NOMO-1 treated with DMSO at 0.1 percent for 48 hours (cell line): ENCODE measurements at regions not wholly inside any gene's neighbourhood (a gene's known extent, or its start where the extent isn't known, plus 50 kb on each side); places are given as distances from the start of the nearest gene placed in this dataset.

Source experiments
- DNase-seq: peaks from one replicate; lab custom pipeline; 2025; ENCODE audit not compliant: unreplicated experiment; lab: John Stamatoyannopoulos, UW

- no peak for DNase-seq
Observed at GRCh38 chr17:77001487-77001886, 133.3 kb downstream of the MGAT5B start.

GRCh38 chr17:77002103-77003045 lies 134.2 kb downstream of the MGAT5B start:
- DNase-seq, result no peak

DNA sequence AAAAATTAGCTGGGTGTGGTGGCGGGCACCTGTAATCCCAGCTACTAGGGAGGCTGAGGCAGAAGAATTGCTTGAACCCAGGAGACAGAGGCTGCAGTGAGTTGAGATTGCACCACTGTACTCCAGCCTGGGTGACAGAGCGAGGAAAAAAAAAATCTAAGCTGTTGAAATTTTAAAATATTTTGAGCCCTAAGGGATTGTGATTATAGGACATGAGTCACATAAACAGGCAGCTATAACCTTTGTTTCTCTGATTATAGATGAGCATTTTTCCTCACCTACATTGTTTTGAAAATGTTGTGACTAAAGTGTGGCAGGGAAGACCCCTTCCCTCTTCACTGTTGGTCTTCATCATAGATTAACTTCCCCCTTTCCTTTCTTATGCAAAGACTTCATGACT lies 135.5 kb downstream of the MGAT5B start:
- DNase-seq, result no peak

DNA sequence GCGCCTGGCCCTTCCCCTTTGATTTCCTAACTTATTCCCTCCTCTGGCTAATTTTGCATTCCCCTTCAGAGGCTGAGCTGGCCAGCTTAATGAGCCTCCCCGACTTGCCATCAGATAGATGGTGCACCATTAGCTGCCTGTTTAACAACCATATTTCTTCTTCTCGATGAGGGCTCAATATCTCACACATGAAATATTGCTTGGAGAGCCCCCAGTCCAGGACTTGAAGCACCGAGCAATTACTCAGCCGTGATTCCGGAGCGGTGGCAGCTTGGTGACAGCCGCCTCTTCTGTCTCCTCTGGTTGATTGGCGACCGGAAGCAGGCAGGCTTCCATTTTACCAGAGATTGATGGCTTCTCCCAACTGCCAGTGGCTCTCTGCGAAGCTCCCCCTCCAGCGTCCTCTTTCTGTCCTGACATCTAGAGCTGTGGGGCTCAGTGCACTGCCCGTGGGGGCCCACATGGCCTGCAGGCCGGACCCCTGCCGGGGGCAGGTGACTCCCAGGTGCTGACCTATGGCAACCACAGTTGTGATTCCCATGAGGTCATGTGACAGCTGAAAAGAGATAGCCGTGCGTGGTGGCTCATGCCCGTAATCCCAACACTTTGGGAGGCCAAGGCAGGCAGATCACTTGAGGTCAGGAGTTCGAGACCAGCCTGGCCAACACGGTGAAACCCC lies 133.7 kb upstream of the SEC14L1 start:
- no peak for DNase-seq

GRCh38 chr17:77009877-77010276 lies 130.9 kb upstream of the SEC14L1 start:
- DNase-seq, result no peak

DNA sequence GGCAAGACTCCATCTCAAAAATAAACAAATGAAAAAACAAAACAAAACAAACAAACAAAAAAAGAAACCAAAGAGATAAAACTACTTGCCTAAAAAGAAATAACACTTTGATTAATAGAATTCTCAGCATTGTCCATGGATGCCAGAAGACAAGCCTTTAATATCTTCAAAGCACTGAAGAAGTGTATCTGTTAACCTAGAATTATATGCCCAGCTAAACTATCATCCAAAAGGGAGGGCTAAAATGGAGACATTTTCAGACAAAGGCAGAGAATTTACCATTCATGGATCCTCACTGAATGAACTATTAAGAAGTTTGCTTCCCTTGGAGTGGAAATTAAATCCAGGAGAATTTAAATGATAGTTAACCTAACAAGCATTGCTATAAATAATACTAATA lies 130.1 kb upstream of the SEC14L1 start:
- DNase-seq, result no peak

GRCh38 chr17:77011173-77012011 lies 129.4 kb upstream of the SEC14L1 start:
- peak; percentile 48 for DNase-seq

- DNase-seq, result no peak
Observed at GRCh38 chr17:77018504-77018903, 122.3 kb upstream of the SEC14L1 start.

- DNase-seq, result no peak
Observed at GRCh38 chr17:77019893-77020379, 120.8 kb upstream of the SEC14L1 start.

DNA sequence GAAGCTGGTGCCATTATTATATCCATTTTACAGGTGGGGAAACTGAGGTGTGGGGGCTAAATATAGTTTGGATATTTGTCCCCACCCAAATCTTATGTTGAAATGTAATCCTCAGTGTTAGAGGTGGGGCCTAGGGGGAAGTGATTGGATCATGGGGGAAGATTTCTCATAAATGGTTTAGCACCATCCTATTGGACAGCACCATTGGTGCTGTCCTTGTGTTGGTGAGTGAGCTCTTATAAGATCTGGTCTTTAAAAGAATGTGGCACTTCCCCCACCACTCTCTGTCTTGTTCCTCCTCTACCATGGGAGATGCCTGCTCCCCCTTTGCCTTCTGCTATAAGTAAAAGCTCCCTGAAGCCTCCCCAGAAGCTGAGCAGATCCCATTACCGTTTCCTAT lies 119.8 kb upstream of the SEC14L1 start:
- DNase-seq, result no peak

GRCh38 chr17:77022766-77023165 lies 118.0 kb upstream of the SEC14L1 start:
- no peak for DNase-seq

GRCh38 chr17:77025781-77026180 lies 115.0 kb upstream of the SEC14L1 start:
- DNase-seq, result no peak

GRCh38 chr17:77027271-77027889 lies 113.4 kb upstream of the SEC14L1 start:
- DNase-seq, result peak; percentile 13

DNA sequence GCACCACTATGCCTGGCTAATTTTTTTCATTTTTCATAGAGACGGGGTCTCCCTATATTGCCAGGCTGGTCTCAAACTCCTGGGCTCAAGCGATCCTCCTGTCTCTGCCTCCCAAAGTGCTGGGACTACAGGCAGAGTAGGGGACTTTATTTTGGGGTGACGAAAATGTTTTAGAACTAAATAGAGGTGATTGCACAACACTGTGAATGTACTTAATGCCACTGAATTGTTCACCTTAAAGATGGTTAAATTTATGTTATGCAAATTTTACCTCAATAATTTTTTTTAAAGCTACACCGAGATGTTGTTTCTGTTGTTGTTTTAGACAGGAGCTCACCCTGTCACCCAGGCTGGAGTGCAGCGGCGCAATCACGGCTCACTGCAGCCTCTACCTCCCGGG lies 111.9 kb upstream of the SEC14L1 start:
- no peak for DNase-seq

DNA sequence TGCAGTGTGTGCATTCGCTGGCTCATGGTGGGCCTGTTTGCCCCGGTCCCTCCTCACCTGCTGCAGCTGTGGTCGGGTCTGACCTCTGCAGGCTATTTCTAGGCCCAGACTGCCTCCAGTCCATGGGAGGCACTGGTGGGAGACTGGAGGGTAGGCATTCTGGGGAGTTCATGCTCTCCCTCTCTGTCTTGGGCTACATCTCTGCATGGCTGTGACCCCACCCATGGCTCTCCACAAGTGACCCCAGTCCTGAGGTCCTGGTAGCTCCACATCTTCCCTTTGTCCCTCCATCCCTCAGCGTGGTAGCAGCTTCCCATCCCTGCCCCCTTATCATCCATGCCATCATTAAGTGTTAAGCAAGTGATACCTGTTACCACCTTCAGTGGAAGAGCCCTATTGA lies 107.8 kb upstream of the SEC14L1 start:
- DNase-seq, result no peak

DNA sequence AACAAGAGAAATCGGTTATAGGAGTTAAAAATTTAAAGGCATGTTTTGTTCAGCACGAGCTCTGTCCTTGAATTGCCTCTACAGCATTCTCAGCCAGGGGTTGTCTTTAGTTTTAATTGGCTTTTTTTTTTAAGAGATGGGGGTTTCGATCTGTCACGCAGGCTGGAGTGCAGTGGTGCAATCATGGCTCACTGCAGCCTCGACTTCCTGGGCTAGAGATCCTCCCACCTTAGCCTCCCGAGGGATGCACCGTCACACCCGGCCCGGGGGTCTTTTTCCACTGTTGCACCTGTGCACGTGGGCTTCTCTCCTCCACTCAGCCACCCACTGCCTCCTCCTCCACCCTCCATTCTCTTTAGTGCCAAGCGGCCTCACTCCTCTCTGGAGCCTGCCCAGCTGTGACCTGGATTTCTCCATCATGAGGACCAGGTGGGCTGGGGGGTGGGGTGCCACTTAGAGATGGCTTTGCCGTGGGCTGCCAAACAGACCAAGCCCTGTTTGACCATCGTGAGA lies 106.8 kb upstream of the SEC14L1 start:
- no peak for DNase-seq

- no peak for DNase-seq
Observed at GRCh38 chr17:77034677-77035424, 105.9 kb upstream of the SEC14L1 start.

DNA sequence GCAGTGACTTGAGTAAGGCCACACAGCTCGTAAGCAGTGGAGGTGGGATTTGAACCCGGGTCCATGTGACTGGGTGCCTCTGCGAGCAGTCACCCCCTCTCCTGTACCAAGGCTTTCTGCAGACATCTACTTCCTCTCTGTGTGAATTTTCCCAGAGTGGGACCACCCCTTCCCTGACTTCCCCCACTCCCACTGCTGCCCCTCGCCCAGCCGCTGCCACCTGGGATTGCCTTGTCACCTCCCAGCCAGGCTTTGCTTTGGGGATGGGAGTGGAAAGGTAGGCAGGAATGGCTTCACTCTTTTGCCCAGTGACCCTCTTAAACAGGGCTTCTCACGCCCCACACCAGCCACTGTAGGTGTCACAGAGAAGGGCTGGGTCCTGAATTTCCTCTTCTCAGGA lies 105.2 kb upstream of the SEC14L1 start:
- DNase-seq, result no peak

DNA sequence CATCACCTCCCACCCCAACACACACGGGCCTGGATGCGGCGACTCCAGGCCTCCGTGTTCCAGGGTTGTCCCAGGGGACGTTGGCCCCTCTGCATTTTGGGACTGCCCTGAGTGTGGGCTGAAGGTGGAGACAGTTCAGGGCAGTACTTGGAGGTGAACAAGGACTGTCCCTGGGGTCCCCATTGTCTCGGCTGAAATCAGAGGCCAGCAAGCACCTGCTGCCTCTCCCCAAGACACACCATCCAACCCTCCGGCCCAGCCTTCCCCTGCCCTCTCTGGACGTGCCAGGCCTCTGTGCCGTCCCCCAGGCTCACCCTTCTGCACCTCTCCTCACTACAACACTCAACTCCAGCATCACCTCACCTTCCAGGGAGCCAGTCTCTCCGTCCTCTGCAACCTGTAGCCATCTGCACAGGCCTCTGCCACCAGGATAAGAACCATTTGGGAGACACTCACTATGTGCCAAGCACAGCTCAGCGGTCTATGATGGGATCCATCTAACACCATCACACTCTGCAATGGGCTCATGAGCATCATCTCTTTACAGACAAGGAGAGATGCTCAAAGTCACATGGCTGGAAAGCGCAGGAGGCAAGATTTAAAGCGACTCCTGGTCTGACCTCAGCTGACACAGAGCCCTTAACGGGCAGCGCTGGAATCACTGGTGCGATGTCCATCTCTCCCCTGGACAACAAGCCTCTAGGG lies 104.5 kb upstream of the SEC14L1 start:
- DNase-seq, result no peak
